ENCODE measurements at regions not wholly inside any gene's neighbourhood (a gene's known extent, or its start where the extent isn't known, plus 50 kb on each side); places are given as distances from the start of the nearest gene placed in this dataset.
"Not testable (repeated sequence)": the region's sequence is repeated elsewhere in the genome, so short reads cannot be mapped to it uniquely, and the experiment has no call there.

GRCh38 chr14:37697489-37698121, 102.2 kb downstream of the TTC6 start:
- Mint-ChIP-seq H3K27ac (no peak overlapping the region), H3K27me3 (no peaks in the 10 kb centered on the region), H3K4me1 (no peaks in the 10 kb centered on the region), H3K36me3 (no peaks in the 10 kb centered on the region), H3K9me3 (peaks cover 8% of the 10 kb centered on the region), H3K4me3 (no peak overlapping the region)
- DNase-seq (no peak), ATAC-seq (ENCODE audit: low read depth) (no peak)
- POLR2A ChIA-PET, result no interaction called here

DNA sequence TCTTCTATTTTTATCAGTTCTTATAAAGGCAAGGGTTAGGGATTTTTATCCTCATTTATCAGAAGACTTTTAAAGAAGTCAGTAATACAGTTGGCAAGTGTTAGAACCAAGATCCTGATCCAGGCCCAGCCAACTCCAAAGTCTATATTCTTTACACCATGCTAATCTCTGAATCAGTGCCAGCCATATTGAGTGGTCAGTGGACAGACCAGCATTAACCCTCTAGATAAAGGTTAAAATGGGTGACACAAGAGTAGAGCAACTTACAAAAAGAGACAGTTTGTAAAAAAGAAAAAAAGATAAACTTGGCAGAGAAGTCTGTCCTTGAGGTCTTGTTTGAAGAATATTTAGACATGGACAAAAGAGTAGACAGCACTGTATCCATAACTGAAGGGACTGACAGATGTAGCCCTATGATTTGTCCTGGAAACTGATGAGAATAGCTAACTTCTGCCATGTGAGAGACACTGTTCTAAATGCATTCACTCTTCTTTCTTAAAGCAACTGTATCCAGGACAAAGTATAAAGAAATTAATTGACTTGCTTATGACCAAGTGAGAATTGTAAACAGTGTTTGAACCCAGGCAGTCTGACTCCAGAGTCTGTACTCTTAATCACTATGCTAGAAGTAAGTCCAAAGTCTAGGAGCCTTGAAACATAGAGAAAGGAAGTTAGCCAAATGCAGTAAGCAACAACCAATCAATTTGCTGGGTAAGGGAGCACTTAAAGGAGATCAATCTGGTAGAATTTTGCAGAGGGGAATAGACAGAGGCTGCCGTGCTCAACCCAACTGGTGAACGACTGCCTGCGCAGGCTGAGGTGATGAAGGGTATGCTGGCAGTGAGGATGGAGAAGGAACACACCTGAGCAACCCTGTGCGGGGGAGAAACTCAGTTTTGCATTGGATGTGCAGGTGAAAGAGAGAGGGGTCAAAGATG, 103.7 kb downstream of the TTC6 start:
- H3K27ac Mint-ChIP-seq, result no peak overlapping the region
- H3K27me3 Mint-ChIP-seq, result no peaks in the 10 kb centered on the region
- no peaks in the 10 kb centered on the region for H3K36me3 Mint-ChIP-seq
- no peak overlapping the region for H3K4me3 Mint-ChIP-seq
- DNase-seq (no peak), ATAC-seq (ENCODE audit: low read depth) (no peak)
- peaks cover 3% of the 10 kb centered on the region for H3K9me3 Mint-ChIP-seq
- POLR2A ChIA-PET, result no interaction called here
- H3K4me1 Mint-ChIP-seq, result no peaks in the 10 kb centered on the region

DNA sequence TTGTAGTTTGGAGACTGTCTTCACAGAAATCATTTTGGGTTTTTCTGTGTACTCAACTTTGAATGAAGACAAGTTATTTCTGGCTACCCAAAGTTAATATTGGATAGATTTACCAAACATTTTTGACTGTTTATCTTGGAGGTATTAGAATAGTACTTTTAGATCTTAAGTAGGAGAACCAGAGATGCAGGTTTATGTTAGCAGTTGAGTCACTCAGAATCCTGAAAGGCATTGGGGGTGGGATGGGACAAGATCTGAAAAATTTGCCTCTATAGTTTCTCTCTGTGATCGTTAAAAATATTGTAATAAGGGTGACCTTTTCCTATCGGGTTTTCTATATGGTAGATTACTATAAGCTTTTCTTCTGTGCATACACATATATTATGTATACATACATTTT, 112.3 kb downstream of the TTC6 start:
- H3K36me3 Mint-ChIP-seq, result no peaks in the 10 kb centered on the region
- no peak for ATAC-seq (ENCODE audit: low read depth)
- H3K4me3 Mint-ChIP-seq, result no peak overlapping the region
- no peak overlapping the region for H3K27ac Mint-ChIP-seq
- POLR2A ChIA-PET, result no interaction called here
- DNase-seq, result no peak
- H3K4me1 Mint-ChIP-seq, result no peaks in the 10 kb centered on the region
- no peaks in the 10 kb centered on the region for H3K27me3 Mint-ChIP-seq
- H3K9me3 Mint-ChIP-seq, result no peaks in the 10 kb centered on the region

DNA sequence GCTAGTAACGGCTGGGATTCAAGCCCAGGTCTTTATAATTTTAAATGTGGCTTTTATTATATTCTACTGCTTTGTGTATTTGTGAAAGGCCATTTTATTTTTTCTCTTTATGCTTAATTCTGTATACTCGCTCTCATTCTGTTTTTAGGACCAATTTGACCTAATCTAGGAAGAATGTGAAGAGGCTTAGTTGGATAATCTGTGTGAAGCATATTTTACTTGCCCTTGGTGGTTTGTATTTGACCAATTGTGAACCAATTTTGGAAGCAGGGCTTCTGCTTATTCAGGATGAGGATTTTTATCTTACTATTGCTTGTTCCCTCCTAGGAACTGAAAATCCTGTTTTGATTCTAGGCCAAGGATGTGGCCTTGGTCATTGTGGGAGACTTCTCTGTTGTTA, 113.1 kb downstream of the TTC6 start:
- POLR2A ChIA-PET, result no interaction called here
- Mint-ChIP-seq H3K27me3 (no peaks in the 10 kb centered on the region), H3K27ac (no peak overlapping the region), H3K36me3 (no peaks in the 10 kb centered on the region), H3K4me1 (no peaks in the 10 kb centered on the region), H3K4me3 (no peak overlapping the region), H3K9me3 (no peaks in the 10 kb centered on the region)
- DNase-seq (no peak), ATAC-seq (ENCODE audit: low read depth) (no peak)

- no peaks in the 10 kb centered on the region for H3K36me3 Mint-ChIP-seq
- DNase-seq (no peak), ATAC-seq (ENCODE audit: low read depth) (no peak)
- POLR2A ChIA-PET, result no interaction called here
- no peaks in the 10 kb centered on the region for H3K27me3 Mint-ChIP-seq
- H3K9me3 Mint-ChIP-seq, result no peaks in the 10 kb centered on the region
- H3K4me1 Mint-ChIP-seq, result no peaks in the 10 kb centered on the region
- no peak overlapping the region for H3K4me3 Mint-ChIP-seq
- no peak overlapping the region for H3K27ac Mint-ChIP-seq
Observed at GRCh38 chr14:37709419-37710195, 114.2 kb downstream of the TTC6 start.

DNA sequence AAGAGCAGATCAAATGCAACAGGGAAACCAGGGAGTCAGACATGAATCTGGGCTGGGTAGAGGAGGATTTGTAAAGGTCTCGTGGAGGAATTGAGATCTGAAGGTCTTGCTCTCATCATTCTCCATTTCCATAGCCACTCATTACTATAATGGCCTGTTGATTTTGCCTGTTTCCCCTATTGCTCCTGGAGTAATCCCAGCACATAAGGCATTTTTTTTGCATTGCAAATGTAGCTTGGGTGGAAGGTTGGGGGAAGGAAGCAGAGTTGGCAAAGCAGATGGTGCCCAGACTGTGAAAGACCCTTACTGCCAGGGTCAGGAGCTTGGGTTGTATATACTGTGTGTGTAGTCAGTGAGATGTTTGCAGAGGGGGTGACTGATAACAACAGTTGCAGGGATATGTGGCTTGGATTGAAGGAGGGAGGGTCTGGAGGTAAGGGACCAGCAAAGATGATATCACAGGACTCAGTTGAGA, 116.0 kb downstream of the TTC6 start:
- DNase-seq, result no peak
- H3K36me3 Mint-ChIP-seq, result no peaks in the 10 kb centered on the region
- H3K4me1 Mint-ChIP-seq, result no peaks in the 10 kb centered on the region
- H3K4me3 Mint-ChIP-seq, result no peak overlapping the region
- H3K27me3 Mint-ChIP-seq, result no peaks in the 10 kb centered on the region
- H3K9me3 Mint-ChIP-seq, result no peaks in the 10 kb centered on the region
- H3K27ac Mint-ChIP-seq, result no peak overlapping the region
- POLR2A ChIA-PET, result no interaction called here
- ATAC-seq (ENCODE audit: low read depth), result no peak

DNA sequence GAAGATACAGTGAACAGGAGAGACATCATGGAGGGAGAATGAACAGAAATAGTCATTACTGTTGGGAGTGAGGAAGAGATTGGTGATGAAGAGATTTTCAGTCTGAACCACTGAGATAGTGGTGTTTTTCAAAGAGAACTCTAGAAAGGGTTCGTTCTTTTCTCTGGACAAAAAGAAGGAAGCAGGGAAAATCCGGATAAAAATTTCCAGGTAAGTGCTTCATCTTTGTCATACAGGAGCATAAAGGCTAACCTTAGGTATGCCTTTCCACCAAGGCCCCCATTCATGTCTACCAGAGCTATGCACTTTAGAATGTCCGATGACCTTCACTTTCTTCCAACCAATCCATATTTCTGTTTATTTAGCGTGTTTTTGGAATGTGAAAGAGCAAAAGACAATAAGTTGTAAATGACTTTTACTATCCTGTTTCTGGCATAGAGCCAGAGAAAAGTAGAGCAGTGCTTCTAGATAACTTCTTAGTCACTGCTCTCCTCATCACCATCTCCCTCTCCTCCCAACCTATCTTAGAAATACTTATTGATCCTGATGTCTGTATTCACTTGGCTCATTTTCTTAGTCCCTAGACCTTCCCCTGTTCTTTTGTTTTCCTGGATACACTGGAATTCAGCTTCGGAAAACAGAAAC, 116.5 kb downstream of the TTC6 start:
- Mint-ChIP-seq H3K9me3 (no peaks in the 10 kb centered on the region), H3K4me1 (no peaks in the 10 kb centered on the region), H3K27ac (no peak overlapping the region), H3K4me3 (no peak overlapping the region), H3K27me3 (no peaks in the 10 kb centered on the region), H3K36me3 (no peaks in the 10 kb centered on the region)
- ATAC-seq (ENCODE audit: low read depth), result no peak
- POLR2A ChIA-PET, result no interaction called here
- no peak for DNase-seq

DNA sequence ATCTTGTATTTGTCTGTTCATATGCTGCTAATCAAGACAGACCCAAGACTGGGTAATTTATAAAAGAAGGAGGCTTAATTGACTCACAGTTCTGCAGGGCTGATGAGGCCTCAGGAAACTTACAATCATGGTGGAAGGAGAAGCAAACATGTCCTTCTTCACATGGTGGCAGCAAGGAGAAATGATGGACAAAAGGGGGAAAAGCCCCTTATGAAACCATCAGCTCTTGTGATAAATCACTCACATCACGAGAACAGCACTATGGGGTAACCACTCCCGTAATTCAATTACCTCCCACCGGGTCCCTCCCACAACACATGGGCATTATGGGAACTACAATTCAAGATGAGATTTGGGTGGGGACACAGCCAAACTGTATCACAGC, 117.0 kb downstream of the TTC6 start:
- ATAC-seq (ENCODE audit: low read depth); POLR2A ChIA-PET; H3K27me3 Mint-ChIP-seq; H3K4me1 Mint-ChIP-seq; DNase-seq; H3K27ac Mint-ChIP-seq; H3K4me3 Mint-ChIP-seq; H3K36me3 Mint-ChIP-seq; H3K9me3 Mint-ChIP-seq: not testable (repeated sequence)

- Mint-ChIP-seq H3K27ac (no peak overlapping the region), H3K36me3 (no peaks in the 10 kb centered on the region), H3K4me1 (no peaks in the 10 kb centered on the region), H3K4me3 (no peak overlapping the region), H3K27me3 (no peaks in the 10 kb centered on the region), H3K9me3 (no peaks in the 10 kb centered on the region)
- ATAC-seq (ENCODE audit: low read depth) (no peak), DNase-seq (no peak)
- POLR2A ChIA-PET, result no interaction called here
Observed at GRCh38 chr14:37712976-37713431, 117.6 kb downstream of the TTC6 start.

GRCh38 chr14:37720131-37720530, 124.7 kb downstream of the TTC6 start:
- DNase-seq (no peak), ATAC-seq (ENCODE audit: low read depth) (no peak)
- Mint-ChIP-seq H3K27ac (no peak overlapping the region), H3K27me3 (no peaks in the 10 kb centered on the region), H3K4me3 (no peak overlapping the region), H3K36me3 (no peaks in the 10 kb centered on the region), H3K4me1 (no peaks in the 10 kb centered on the region), H3K9me3 (no peaks in the 10 kb centered on the region)
- POLR2A ChIA-PET, result no interaction called here

- H3K36me3 Mint-ChIP-seq, result no peaks in the 10 kb centered on the region
- no peak overlapping the region for H3K4me3 Mint-ChIP-seq
- DNase-seq (no peak), ATAC-seq (ENCODE audit: low read depth) (no peak)
- no peaks in the 10 kb centered on the region for H3K27me3 Mint-ChIP-seq
- H3K4me1 Mint-ChIP-seq, result no peaks in the 10 kb centered on the region
- H3K27ac Mint-ChIP-seq, result no peak overlapping the region
- POLR2A ChIA-PET, result no interaction called here
- no peaks in the 10 kb centered on the region for H3K9me3 Mint-ChIP-seq
Observed at GRCh38 chr14:37721976-37722659, 126.7 kb downstream of the TTC6 start.

DNA sequence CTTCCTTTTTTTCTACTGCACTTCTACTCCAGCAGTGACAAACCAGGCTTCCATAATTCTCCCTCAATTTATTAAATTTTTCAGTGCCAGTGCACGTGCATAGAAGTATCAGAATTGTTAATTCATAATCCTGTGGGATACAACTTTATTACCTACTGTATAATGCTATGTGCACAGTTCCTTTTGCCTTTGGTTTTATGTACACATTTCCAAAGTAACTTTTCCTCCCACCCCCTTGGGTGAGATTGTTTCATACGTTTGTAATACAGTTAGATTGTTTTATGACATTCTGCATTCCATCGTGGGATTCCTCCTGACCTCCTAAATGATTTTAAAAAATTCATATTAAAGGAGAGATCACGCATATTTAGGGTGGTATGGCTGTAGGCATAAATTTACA, 128.1 kb downstream of the TTC6 start:
- H3K4me1 Mint-ChIP-seq, result no peaks in the 10 kb centered on the region
- no peaks in the 10 kb centered on the region for H3K36me3 Mint-ChIP-seq
- DNase-seq, result no peak
- H3K27me3 Mint-ChIP-seq, result no peaks in the 10 kb centered on the region
- POLR2A ChIA-PET, result no interaction called here
- no peak for ATAC-seq (ENCODE audit: low read depth)
- H3K9me3 Mint-ChIP-seq, result no peaks in the 10 kb centered on the region
- no peak overlapping the region for H3K4me3 Mint-ChIP-seq
- no peak overlapping the region for H3K27ac Mint-ChIP-seq

GRCh38 chr14:37726708-37727107, 131.3 kb downstream of the TTC6 start:
- H3K27me3 Mint-ChIP-seq, result no peaks in the 10 kb centered on the region
- H3K4me1 Mint-ChIP-seq, result no peaks in the 10 kb centered on the region
- DNase-seq (no peak), ATAC-seq (ENCODE audit: low read depth) (no peak)
- H3K9me3 Mint-ChIP-seq, result no peaks in the 10 kb centered on the region
- no peak overlapping the region for H3K27ac Mint-ChIP-seq
- H3K4me3 Mint-ChIP-seq, result no peak overlapping the region
- POLR2A ChIA-PET, result no interaction called here
- no peaks in the 10 kb centered on the region for H3K36me3 Mint-ChIP-seq
